ENCODE measurements at regions not wholly inside any gene's neighbourhood (a gene's known extent, or its start where the extent isn't known, plus 50 kb on each side); places are given as distances from the start of the nearest gene placed in this dataset.

DNA sequence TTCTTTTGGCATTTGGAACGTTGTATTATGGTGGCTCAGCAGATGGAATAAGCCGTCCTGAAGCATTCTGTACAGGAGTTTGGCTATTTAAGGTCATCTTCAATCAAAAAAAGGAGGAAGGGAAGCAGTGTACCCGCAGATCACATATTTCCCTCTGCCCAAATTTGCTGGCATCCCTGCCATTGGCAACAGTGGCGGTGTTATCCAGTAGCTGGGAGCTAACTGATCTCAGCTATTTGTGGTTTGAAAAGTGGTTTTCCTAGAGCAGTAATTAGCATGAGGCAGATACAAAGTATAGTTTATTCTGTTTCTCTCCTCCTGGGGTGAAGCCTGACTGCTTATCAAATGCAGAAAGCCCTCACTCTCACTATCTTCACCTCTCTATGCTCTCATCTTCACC is 576.8 kb downstream of the QKI start:
- TF ChIP-seq EZH2 (IDR thresholded peaks at IDR 0.05; ENCODE audit: insufficient read depth, poor library complexity, severe bottlenecking) = no peak
- TF ChIP-seq EZH2phosphoT487 (IDR thresholded peaks at IDR 0.05; ENCODE audit: insufficient read depth, low read depth) = no peak
